Ascending aorta (tissue), 2 donors: ENCODE measurements at regions not wholly inside any gene's neighbourhood (a gene's known extent, or its start where the extent isn't known, plus 50 kb on each side); places are given as distances from the start of the nearest gene placed in this dataset.

Source experiments
- DNase-seq, 2 donors: peaks; one replicate each; pipeline ENCODE4 v3.0.0-alpha.2; 2019; ENCODE audit warnings: low spot score in 2 of 2
- H3K27ac ChIP-seq, 2 donors: fragments of 200-600 bp; sonication (generic); one replicate each; pipeline ENCODE4 v1.5.1; 2016 to 2017; ENCODE audit warnings: mild to moderate bottlenecking in 1 of 2
- H3K27me3 ChIP-seq: fragments of 200-600 bp; sonication (generic); one replicate; pipeline ENCODE4 v1.5.1; 2017
- H3K36me3 ChIP-seq, 2 donors: fragments of 200-600 bp; sonication (generic); one replicate each; pipeline ENCODE4 v1.5.1; 2016
- H3K4me1 ChIP-seq, 2 donors: fragments of 200-600 bp; sonication (generic); one replicate each; pipeline ENCODE4 v1.5.1; 2016 to 2017; ENCODE audit warnings: mild to moderate bottlenecking in 1 of 2
- H3K4me3 ChIP-seq, 2 donors: fragments of 200-600 bp; sonication (generic); one replicate each; pipeline ENCODE4 v1.5.1; 2016 to 2017; ENCODE audit warnings: mild to moderate bottlenecking in 1 of 2
- H3K9me3 ChIP-seq, 2 donors: fragments of 200-600 bp; sonication (generic); one replicate each; pipeline ENCODE4 v1.5.1; 2016
- CTCF ChIP-seq, 3 experiments: fragments of 200-600 bp in 2 of 3; fragments of 450-650 bp in 1 of 3; sonication (generic) in 2 of 3; IDR thresholded peaks; one replicate each; pipeline ENCODE4 v1.5.1; 2016 to 2019; ENCODE audit warnings: antibody characterized with exemption in 3 of 3, mild to moderate bottlenecking in 1 of 3, moderate library complexity in 1 of 3
- intact Hi-C: fragments of 100-400 bp; cut with DNase I; formaldehyde crosslinking; loops from one replicate; pipeline ENCODE4 v1.15.1; 2023

GRCh38 chr2:145652036-145652435, 1132.1 kb upstream of the ZEB2 start:
- Histone ChIP-seq H3K27me3 (no peaks in the 10 kb centered on the region), H3K4me3 (no peak overlapping the region), H3K27ac (no peak overlapping the region), H3K9me3 (no peaks in the 10 kb centered on the region), H3K36me3 (no peaks in the 10 kb centered on the region), H3K4me1 (no peaks in the 10 kb centered on the region)
- intact Hi-C loops = no loop called here
- DNase-seq = no peak
- TF ChIP-seq CTCF (IDR thresholded peaks at IDR 0.05) = no peak

- H3K36me3 ChIP-seq = no peaks in the 10 kb centered on the region
- no peak overlapping the region for H3K4me3 ChIP-seq
- intact Hi-C loops = no loop called here
- no peaks in the 10 kb centered on the region for H3K9me3 ChIP-seq
- H3K27me3 ChIP-seq = no peaks in the 10 kb centered on the region
- no peaks in the 10 kb centered on the region for H3K4me1 ChIP-seq
- no peak for DNase-seq
- no peak overlapping the region for H3K27ac ChIP-seq
- TF ChIP-seq CTCF (IDR thresholded peaks at IDR 0.05) = no peak
Observed at GRCh38 chr2:145650226-145650625, 1130.3 kb upstream of the ZEB2 start.

- intact Hi-C loops = no loop called here
- no peak for TF ChIP-seq CTCF (IDR thresholded peaks at IDR 0.05)
- Histone ChIP-seq H3K4me3 (no peak overlapping the region), H3K27ac (no peak overlapping the region), H3K9me3 (no peaks in the 10 kb centered on the region), H3K27me3 (no peaks in the 10 kb centered on the region), H3K4me1 (no peaks in the 10 kb centered on the region), H3K36me3 (no peaks in the 10 kb centered on the region)
- DNase-seq = no peak
Observed at GRCh38 chr2:145649061-145649460, 1129.1 kb upstream of the ZEB2 start.

GRCh38 chr2:145644820-145645302, 1124.9 kb upstream of the ZEB2 start:
- Histone ChIP-seq H3K4me3 (no peak overlapping the region), H3K36me3 (no peaks in the 10 kb centered on the region), H3K9me3 (no peaks in the 10 kb centered on the region), H3K27ac (no peak overlapping the region), H3K27me3 (no peaks in the 10 kb centered on the region), H3K4me1 (no peaks in the 10 kb centered on the region)
- DNase-seq = no peak
- no peak for TF ChIP-seq CTCF (IDR thresholded peaks at IDR 0.05)
- intact Hi-C loops = no loop called here

- Histone ChIP-seq H3K4me3 (no peak overlapping the region), H3K27me3 (no peaks in the 10 kb centered on the region), H3K27ac (no peak overlapping the region), H3K4me1 (no peaks in the 10 kb centered on the region), H3K36me3 (no peaks in the 10 kb centered on the region), H3K9me3 (no peaks in the 10 kb centered on the region)
- no peak for DNase-seq
- TF ChIP-seq CTCF (IDR thresholded peaks at IDR 0.05) = no peak
- intact Hi-C loops = no loop called here
Observed at GRCh38 chr2:145638675-145639074, 1118.8 kb upstream of the ZEB2 start.
